SK-N-SH treated with all-trans-retinoic acid at 6 μM for 48 hours (cell line): ENCODE measurements at regions not wholly inside any gene's neighbourhood (a gene's known extent, or its start where the extent isn't known, plus 50 kb on each side); places are given as distances from the start of the nearest gene placed in this dataset.

Experiments used
- ARNTL ChIP-seq: fragments of 450-650 bp; formaldehyde crosslinking; IDR thresholded peaks from 2 replicates; pipeline ENCODE4 v1.5.0; 2020; ENCODE audit warnings: low read depth, mild to moderate bottlenecking, moderate library complexity, borderline replicate concordance
- CSDC2 ChIP-seq: fragments of 250-450 bp; sonication (Bioruptor Pico); IDR thresholded peaks from 2 replicates; pipeline ENCODE4 v1.5.0; 2020; ENCODE audit warnings: mild to moderate bottlenecking, moderate library complexity
- ESRRG ChIP-seq: fragments of 250-450 bp; sonication (Bioruptor Pico); IDR thresholded peaks from 2 replicates; pipeline ENCODE4 v1.6.1; 2021; ENCODE audit warnings: mild to moderate bottlenecking
- OSR1 ChIP-seq: fragments of 250-450 bp; sonication (Bioruptor Pico); IDR thresholded peaks from 2 replicates; pipeline ENCODE4 v1.8.0; 2022; ENCODE audit warnings: moderate library complexity, mild to moderate bottlenecking, inconsistent platforms
- RARB ChIP-seq: fragments of 250-450 bp; sonication (Bioruptor Pico); IDR thresholded peaks from 2 replicates; pipeline ENCODE4 v1.8.0; 2021; ENCODE audit warnings: mild to moderate bottlenecking, moderate library complexity
- TCF4 ChIP-seq: fragments of 250-450 bp; sonication (Bioruptor Pico); IDR thresholded peaks from 2 replicates; pipeline ENCODE4 v1.8.0; 2021; ENCODE audit warnings: mild to moderate bottlenecking, moderate library complexity, borderline replicate concordance
- TOX ChIP-seq: fragments of 250-450 bp; sonication (Bioruptor Pico); IDR thresholded peaks from 2 replicates; pipeline ENCODE4 v1.8.0; 2021; ENCODE audit warnings: mild to moderate bottlenecking, moderate library complexity, borderline replicate concordance
- ZC3H10 ChIP-seq: fragments of 250-450 bp; sonication (Bioruptor Pico); IDR thresholded peaks from 2 replicates; pipeline ENCODE4 v1.5.1; 2021; ENCODE audit warnings: mild to moderate bottlenecking, moderate library complexity
- ZFP3 ChIP-seq: fragments of 250-450 bp; sonication (Bioruptor Pico); IDR thresholded peaks from 2 replicates; pipeline ENCODE4 v1.5.0; 2020; ENCODE audit warnings: mild to moderate bottlenecking, moderate library complexity
- ZNF8 ChIP-seq: fragments of 450-650 bp; formaldehyde crosslinking; IDR thresholded peaks from 2 replicates; pipeline ENCODE4 v1.5.0; 2020; ENCODE audit warnings: mild to moderate bottlenecking, moderate library complexity
- TF ChIP-seq, protein P1 (sequence below): fragments of 250-450 bp; sonication (Bioruptor Pico); IDR thresholded peaks from 2 replicates; pipeline ENCODE4 v1.5.1; 2021; ENCODE audit warnings: mild to moderate bottlenecking, moderate library complexity
- TF ChIP-seq, protein P2 (sequence below): fragments of 250-450 bp; sonication (Bioruptor Pico); IDR thresholded peaks from 2 replicates; pipeline ENCODE4 v1.8.0; 2020; ENCODE audit warnings: mild to moderate bottlenecking, moderate library complexity, borderline replicate concordance
- TF ChIP-seq, protein P3 (sequence below): fragments of 250-450 bp; sonication (Bioruptor Pico); IDR thresholded peaks from 2 replicates; pipeline ENCODE4 v1.5.0; 2020; ENCODE audit warnings: mild to moderate bottlenecking, moderate library complexity
- TF ChIP-seq, protein P4 (sequence below): fragments of 250-450 bp; sonication (Bioruptor Pico); IDR thresholded peaks from 2 replicates; pipeline ENCODE4 v1.5.1; 2020; ENCODE audit warnings: low read depth, mild to moderate bottlenecking, moderate library complexity

DNA sequence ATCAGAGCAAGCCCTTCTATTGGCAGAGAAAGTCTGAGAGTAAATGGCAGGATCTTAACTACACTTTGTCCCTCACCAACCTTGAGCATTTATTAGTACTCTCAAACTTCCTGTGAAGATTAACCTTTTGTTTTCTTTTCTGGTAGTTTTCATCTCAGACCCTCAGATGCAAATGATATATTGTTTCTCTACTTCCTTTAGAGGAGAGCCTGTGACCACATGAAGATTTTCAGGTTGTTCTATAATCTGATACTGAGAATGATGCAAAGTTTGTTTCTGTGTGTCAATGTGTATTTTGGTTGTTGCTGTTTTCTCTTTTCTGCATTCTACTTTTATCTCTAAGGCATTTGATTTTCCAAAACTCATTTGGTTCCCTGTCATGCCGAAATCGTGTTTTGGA, 165.8 kb upstream of the CYSLTR1 start:
- TF ChIP-seq, protein P1, sequence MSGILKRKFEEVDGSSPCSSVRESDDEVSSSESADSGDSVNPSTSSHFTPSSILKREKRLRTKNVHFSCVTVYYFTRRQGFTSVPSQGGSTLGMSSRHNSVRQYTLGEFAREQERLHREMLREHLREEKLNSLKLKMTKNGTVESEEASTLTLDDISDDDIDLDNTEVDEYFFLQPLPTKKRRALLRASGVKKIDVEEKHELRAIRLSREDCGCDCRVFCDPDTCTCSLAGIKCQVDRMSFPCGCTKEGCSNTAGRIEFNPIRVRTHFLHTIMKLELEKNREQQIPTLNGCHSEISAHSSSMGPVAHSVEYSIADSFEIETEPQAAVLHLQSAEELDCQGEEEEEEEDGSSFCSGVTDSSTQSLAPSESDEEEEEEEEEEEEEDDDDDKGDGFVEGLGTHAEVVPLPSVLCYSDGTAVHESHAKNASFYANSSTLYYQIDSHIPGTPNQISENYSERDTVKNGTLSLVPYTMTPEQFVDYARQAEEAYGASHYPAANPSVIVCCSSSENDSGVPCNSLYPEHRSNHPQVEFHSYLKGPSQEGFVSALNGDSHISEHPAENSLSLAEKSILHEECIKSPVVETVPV (CRISPR knock-in tag): no peak
- no peak for TF ChIP-seq CSDC2 (CRISPR knock-in tag)
- TF ChIP-seq ZFP3 (CRISPR knock-in tag): no peak
- TF ChIP-seq RARB: no peak
- TF ChIP-seq ZC3H10 (CRISPR knock-in tag): no peak
- TF ChIP-seq, protein P2, sequence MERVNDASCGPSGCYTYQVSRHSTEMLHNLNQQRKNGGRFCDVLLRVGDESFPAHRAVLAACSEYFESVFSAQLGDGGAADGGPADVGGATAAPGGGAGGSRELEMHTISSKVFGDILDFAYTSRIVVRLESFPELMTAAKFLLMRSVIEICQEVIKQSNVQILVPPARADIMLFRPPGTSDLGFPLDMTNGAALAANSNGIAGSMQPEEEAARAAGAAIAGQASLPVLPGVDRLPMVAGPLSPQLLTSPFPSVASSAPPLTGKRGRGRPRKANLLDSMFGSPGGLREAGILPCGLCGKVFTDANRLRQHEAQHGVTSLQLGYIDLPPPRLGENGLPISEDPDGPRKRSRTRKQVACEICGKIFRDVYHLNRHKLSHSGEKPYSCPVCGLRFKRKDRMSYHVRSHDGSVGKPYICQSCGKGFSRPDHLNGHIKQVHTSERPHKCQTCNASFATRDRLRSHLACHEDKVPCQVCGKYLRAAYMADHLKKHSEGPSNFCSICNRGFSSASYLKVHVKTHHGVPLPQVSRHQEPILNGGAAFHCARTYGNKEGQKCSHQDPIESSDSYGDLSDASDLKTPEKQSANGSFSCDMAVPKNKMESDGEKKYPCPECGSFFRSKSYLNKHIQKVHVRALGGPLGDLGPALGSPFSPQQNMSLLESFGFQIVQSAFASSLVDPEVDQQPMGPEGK (CRISPR knock-in tag): no peak
- no peak for TF ChIP-seq TCF4 (CRISPR knock-in tag)
- TF ChIP-seq TOX: no peak
- TF ChIP-seq ZNF8 (CRISPR knock-in tag): no peak
- TF ChIP-seq, protein P3, sequence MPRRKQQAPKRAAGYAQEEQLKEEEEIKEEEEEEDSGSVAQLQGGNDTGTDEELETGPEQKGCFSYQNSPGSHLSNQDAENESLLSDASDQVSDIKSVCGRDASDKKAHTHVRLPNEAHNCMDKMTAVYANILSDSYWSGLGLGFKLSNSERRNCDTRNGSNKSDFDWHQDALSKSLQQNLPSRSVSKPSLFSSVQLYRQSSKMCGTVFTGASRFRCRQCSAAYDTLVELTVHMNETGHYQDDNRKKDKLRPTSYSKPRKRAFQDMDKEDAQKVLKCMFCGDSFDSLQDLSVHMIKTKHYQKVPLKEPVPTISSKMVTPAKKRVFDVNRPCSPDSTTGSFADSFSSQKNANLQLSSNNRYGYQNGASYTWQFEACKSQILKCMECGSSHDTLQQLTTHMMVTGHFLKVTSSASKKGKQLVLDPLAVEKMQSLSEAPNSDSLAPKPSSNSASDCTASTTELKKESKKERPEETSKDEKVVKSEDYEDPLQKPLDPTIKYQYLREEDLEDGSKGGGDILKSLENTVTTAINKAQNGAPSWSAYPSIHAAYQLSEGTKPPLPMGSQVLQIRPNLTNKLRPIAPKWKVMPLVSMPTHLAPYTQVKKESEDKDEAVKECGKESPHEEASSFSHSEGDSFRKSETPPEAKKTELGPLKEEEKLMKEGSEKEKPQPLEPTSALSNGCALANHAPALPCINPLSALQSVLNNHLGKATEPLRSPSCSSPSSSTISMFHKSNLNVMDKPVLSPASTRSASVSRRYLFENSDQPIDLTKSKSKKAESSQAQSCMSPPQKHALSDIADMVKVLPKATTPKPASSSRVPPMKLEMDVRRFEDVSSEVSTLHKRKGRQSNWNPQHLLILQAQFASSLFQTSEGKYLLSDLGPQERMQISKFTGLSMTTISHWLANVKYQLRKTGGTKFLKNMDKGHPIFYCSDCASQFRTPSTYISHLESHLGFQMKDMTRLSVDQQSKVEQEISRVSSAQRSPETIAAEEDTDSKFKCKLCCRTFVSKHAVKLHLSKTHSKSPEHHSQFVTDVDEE: no peak
- no peak for TF ChIP-seq ARNTL (CRISPR knock-in tag)
- no peak for TF ChIP-seq ESRRG (CRISPR knock-in tag)
- TF ChIP-seq, protein P4, sequence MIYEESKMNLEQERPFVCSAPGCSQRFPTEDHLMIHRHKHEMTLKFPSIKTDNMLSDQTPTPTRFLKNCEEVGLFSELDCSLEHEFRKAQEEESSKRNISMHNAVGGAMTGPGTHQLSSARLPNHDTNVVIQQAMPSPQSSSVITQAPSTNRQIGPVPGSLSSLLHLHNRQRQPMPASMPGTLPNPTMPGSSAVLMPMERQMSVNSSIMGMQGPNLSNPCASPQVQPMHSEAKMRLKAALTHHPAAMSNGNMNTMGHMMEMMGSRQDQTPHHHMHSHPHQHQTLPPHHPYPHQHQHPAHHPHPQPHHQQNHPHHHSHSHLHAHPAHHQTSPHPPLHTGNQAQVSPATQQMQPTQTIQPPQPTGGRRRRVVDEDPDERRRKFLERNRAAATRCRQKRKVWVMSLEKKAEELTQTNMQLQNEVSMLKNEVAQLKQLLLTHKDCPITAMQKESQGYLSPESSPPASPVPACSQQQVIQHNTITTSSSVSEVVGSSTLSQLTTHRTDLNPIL (CRISPR knock-in tag): no peak
- no peak for TF ChIP-seq OSR1 (CRISPR knock-in tag)
